ENCODE measurements at regions not wholly inside any gene's neighbourhood (a gene's known extent, or its start where the extent isn't known, plus 50 kb on each side); places are given as distances from the start of the nearest gene placed in this dataset.

DNA sequence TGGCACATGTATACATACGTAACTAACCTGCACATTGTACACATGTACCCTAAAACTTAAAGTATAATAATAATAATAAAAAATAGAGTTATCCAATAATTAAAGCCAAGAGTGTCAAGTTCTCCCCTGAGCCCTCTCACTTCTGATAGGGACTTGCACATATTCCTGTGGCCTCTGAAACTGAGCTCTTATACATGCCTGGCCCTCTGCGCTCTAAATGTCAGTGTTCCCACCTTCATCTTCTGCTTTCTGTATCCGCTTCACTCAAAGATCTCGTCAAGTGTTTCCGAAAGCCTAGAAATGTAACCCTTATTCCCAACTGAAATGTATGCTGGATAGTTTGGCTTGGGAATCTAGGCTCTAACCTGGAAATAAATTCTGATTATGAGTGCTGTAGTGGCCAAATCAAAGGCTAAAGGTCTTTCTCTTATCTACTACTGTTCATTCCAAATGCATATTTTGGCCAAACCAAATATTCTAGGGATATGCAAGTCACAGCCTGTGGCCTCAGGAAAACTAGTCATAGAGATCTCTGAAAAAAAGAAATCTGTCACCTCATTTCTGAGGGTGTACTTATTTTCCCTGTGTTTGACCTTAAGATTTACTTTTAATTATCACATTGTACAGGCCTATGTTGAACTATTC lies 99.5 kb upstream of the LYPLAL1 start:
- TF ChIP-seq, protein P1, sequence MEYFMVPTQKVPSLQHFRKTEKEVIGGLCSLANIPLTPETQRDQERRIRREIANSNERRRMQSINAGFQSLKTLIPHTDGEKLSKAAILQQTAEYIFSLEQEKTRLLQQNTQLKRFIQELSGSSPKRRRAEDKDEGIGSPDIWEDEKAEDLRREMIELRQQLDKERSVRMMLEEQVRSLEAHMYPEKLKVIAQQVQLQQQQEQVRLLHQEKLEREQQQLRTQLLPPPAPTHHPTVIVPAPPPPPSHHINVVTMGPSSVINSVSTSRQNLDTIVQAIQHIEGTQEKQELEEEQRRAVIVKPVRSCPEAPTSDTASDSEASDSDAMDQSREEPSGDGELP (CRISPR knock-in tag; IDR thresholded peaks at IDR 0.05; ENCODE audit: borderline replicate concordance), result no peak
- TF ChIP-seq ZNF232 (CRISPR knock-in tag; IDR thresholded peaks at IDR 0.05), result no peak
- TF ChIP-seq, protein P2, sequence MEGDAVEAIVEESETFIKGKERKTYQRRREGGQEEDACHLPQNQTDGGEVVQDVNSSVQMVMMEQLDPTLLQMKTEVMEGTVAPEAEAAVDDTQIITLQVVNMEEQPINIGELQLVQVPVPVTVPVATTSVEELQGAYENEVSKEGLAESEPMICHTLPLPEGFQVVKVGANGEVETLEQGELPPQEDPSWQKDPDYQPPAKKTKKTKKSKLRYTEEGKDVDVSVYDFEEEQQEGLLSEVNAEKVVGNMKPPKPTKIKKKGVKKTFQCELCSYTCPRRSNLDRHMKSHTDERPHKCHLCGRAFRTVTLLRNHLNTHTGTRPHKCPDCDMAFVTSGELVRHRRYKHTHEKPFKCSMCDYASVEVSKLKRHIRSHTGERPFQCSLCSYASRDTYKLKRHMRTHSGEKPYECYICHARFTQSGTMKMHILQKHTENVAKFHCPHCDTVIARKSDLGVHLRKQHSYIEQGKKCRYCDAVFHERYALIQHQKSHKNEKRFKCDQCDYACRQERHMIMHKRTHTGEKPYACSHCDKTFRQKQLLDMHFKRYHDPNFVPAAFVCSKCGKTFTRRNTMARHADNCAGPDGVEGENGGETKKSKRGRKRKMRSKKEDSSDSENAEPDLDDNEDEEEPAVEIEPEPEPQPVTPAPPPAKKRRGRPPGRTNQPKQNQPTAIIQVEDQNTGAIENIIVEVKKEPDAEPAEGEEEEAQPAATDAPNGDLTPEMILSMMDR (IDR thresholded peaks at IDR 0.05 in 2 of 3, conservative IDR thresholded peaks at IDR 0.05 in 1 of 3; ENCODE audit: insufficient read depth in 2 of 3, low read depth in 1 of 3, low read length in 3 of 3), result no peak
- TF ChIP-seq MAZ (CRISPR knock-in tag; conservative IDR thresholded peaks at IDR 0.05 in 1 of 2, IDR thresholded peaks at IDR 0.05 in 1 of 2), result no peak
